ENCODE measurements at regions not wholly inside any gene's neighbourhood (a gene's known extent, or its start where the extent isn't known, plus 50 kb on each side); places are given as distances from the start of the nearest gene placed in this dataset.

DNA sequence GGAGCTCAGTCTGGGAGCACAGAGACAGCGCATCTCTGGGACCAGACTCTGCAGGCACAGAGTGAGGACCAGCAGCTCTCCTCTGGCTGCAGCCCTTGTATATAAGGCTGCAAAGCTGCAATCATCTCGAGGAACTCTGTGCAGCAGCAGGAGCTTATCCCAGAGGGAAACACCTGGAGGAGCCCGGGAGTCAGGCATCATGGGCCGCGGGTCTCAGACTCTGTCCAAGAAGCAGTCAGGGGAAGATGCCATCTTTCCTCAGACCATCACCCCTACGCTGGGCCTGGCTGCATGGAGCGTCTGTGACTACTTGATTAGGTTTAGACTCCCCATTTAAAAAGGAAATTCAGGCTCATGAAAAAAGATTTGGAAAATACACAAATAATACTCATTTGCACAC, 122.0 kb downstream of the IRF8 start:
- Histone ChIP-seq H3K9me3 (ENCODE audit: control insufficient read depth, insufficient read depth, low read length) (peaks cover 36% of the 10 kb centered on the region), H3K4me3 (ENCODE audit: low read length) (no peak overlapping the region), H3F3A (ENCODE audit: control insufficient read depth, insufficient read depth) (no peaks in the 10 kb centered on the region), H3K9me2 (replicated peaks; ENCODE audit: control insufficient read depth, low read length) (no peaks in the 10 kb centered on the region), H3K27ac (ENCODE audit: low read depth, low read length) (no peak overlapping the region), H3K27me3 (ENCODE audit: control insufficient read depth, low read length) (peaks cover 9% of the 10 kb centered on the region), H3K4me2 (ENCODE audit: low read length) (no peak overlapping the region), H3K79me2 (ENCODE audit: control insufficient read depth, low read length) (no peaks in the 10 kb centered on the region), H4K20me1 (ENCODE audit: control insufficient read depth, insufficient read depth, low read depth, low read length) (no peaks in the 10 kb centered on the region), H3K4me1 (ENCODE audit: control insufficient read depth, low read length) (peaks cover 20% of the 10 kb centered on the region), H3K36me3 (ENCODE audit: control insufficient read depth, low read length) (no peaks in the 10 kb centered on the region)
- no peak for TF ChIP-seq EZH2phosphoT487 (IDR thresholded peaks at IDR 0.05; ENCODE audit: borderline replicate concordance, low read length)
- TF ChIP-seq, protein P1, sequence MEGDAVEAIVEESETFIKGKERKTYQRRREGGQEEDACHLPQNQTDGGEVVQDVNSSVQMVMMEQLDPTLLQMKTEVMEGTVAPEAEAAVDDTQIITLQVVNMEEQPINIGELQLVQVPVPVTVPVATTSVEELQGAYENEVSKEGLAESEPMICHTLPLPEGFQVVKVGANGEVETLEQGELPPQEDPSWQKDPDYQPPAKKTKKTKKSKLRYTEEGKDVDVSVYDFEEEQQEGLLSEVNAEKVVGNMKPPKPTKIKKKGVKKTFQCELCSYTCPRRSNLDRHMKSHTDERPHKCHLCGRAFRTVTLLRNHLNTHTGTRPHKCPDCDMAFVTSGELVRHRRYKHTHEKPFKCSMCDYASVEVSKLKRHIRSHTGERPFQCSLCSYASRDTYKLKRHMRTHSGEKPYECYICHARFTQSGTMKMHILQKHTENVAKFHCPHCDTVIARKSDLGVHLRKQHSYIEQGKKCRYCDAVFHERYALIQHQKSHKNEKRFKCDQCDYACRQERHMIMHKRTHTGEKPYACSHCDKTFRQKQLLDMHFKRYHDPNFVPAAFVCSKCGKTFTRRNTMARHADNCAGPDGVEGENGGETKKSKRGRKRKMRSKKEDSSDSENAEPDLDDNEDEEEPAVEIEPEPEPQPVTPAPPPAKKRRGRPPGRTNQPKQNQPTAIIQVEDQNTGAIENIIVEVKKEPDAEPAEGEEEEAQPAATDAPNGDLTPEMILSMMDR (IDR thresholded peaks at IDR 0.05; ENCODE audit: low read depth, low read length, poor library complexity, severe bottlenecking): no peak

GRCh38 chr16:86022381-86022960, 123.5 kb downstream of the IRF8 start:
- Histone ChIP-seq H3K79me2 (ENCODE audit: control insufficient read depth, low read length) (no peaks in the 10 kb centered on the region), H3K4me1 (ENCODE audit: control insufficient read depth, low read length) (peaks cover 12% of the 10 kb centered on the region), H3K27ac (ENCODE audit: low read depth, low read length) (no peak overlapping the region), H3K27me3 (ENCODE audit: control insufficient read depth, low read length) (peaks cover 9% of the 10 kb centered on the region), H3F3A (ENCODE audit: control insufficient read depth, insufficient read depth) (no peaks in the 10 kb centered on the region), H3K9me3 (ENCODE audit: control insufficient read depth, insufficient read depth, low read length) (peaks cover 36% of the 10 kb centered on the region), H3K4me2 (ENCODE audit: low read length) (no peak overlapping the region), H3K36me3 (ENCODE audit: control insufficient read depth, low read length) (no peaks in the 10 kb centered on the region), H3K9me2 (replicated peaks; ENCODE audit: control insufficient read depth, low read length) (no peaks in the 10 kb centered on the region), H3K4me3 (ENCODE audit: low read length) (no peak overlapping the region), H4K20me1 (ENCODE audit: control insufficient read depth, insufficient read depth, low read depth, low read length) (no peaks in the 10 kb centered on the region)
- TF ChIP-seq, protein P1 (IDR thresholded peaks at IDR 0.05; ENCODE audit: low read depth, low read length, poor library complexity, severe bottlenecking): no peak
- no peak for TF ChIP-seq EZH2phosphoT487 (IDR thresholded peaks at IDR 0.05; ENCODE audit: borderline replicate concordance, low read length)

- peaks cover 33% of the 10 kb centered on the region for H3K9me3 ChIP-seq (ENCODE audit: control insufficient read depth, insufficient read depth, low read length)
- no peak for TF ChIP-seq EZH2phosphoT487 (IDR thresholded peaks at IDR 0.05; ENCODE audit: borderline replicate concordance, low read length)
- TF ChIP-seq, protein P1 (IDR thresholded peaks at IDR 0.05; ENCODE audit: low read depth, low read length, poor library complexity, severe bottlenecking): no peak
- H3K9me2 ChIP-seq (replicated peaks; ENCODE audit: control insufficient read depth, low read length): no peaks in the 10 kb centered on the region
- peaks cover 19% of the 10 kb centered on the region for H3K27me3 ChIP-seq (ENCODE audit: control insufficient read depth, low read length)
- no peaks in the 10 kb centered on the region for H3F3A ChIP-seq (ENCODE audit: control insufficient read depth, insufficient read depth)
- H4K20me1 ChIP-seq (ENCODE audit: control insufficient read depth, insufficient read depth, low read depth, low read length): no peaks in the 10 kb centered on the region
- H3K4me2 ChIP-seq (ENCODE audit: low read length): no peak overlapping the region
- no peak overlapping the region for H3K4me3 ChIP-seq (ENCODE audit: low read length)
- no peaks in the 10 kb centered on the region for H3K4me1 ChIP-seq (ENCODE audit: control insufficient read depth, low read length)
- H3K79me2 ChIP-seq (ENCODE audit: control insufficient read depth, low read length): no peaks in the 10 kb centered on the region
- H3K36me3 ChIP-seq (ENCODE audit: control insufficient read depth, low read length): no peaks in the 10 kb centered on the region
- H3K27ac ChIP-seq (ENCODE audit: low read depth, low read length): no peak overlapping the region
Measured at GRCh38 chr16:86024210-86024609, 125.2 kb downstream of the IRF8 start.

Data from DOHH2 (cell line).